ENCODE measurements at regions not wholly inside any gene's neighbourhood (a gene's known extent, or its start where the extent isn't known, plus 50 kb on each side); places are given as distances from the start of the nearest gene placed in this dataset.

- H3K36me3 ChIP-seq (ENCODE audit: control insufficient read depth, insufficient read depth, low read length) = no peaks in the 10 kb centered on the region
- H3K27me3 ChIP-seq (ENCODE audit: control insufficient read depth, insufficient read depth, low read length) = no peaks in the 10 kb centered on the region; the same call in none of the 2 replicates
- TF ChIP-seq, protein P1, sequence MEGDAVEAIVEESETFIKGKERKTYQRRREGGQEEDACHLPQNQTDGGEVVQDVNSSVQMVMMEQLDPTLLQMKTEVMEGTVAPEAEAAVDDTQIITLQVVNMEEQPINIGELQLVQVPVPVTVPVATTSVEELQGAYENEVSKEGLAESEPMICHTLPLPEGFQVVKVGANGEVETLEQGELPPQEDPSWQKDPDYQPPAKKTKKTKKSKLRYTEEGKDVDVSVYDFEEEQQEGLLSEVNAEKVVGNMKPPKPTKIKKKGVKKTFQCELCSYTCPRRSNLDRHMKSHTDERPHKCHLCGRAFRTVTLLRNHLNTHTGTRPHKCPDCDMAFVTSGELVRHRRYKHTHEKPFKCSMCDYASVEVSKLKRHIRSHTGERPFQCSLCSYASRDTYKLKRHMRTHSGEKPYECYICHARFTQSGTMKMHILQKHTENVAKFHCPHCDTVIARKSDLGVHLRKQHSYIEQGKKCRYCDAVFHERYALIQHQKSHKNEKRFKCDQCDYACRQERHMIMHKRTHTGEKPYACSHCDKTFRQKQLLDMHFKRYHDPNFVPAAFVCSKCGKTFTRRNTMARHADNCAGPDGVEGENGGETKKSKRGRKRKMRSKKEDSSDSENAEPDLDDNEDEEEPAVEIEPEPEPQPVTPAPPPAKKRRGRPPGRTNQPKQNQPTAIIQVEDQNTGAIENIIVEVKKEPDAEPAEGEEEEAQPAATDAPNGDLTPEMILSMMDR (IDR thresholded peaks at IDR 0.05; ENCODE audit: insufficient read depth, low read depth, low read length) = no peak
- DNase-seq (ENCODE audit: low read depth) = no peak
- ChIA-PET POLR2A (interaction anchor here (0.6 to 0.7 kb wide), 2 partner anchors 499 to 763 kb away, joined by 3 read pairs; no protein-coding TSS in a partner anchor), CTCF (interaction anchor here (1.3 kb wide), 1 partner anchor 8 kb away, joined by 3 read pairs; no protein-coding TSS in a partner anchor)
- H3K4me3 ChIP-seq (ENCODE audit: low read depth, low read length) = no peak overlapping the region
Measured at GRCh38 chr4:151933122-151933827, 172.5 kb upstream of the GATB start.

GRCh38 chr4:151931563-151931962 lies 170.8 kb upstream of the GATB start:
- TF ChIP-seq, protein P1 (IDR thresholded peaks at IDR 0.05; ENCODE audit: insufficient read depth, low read depth, low read length) = no peak
- no peak for DNase-seq (ENCODE audit: low read depth)
- H3K27me3 ChIP-seq (ENCODE audit: control insufficient read depth, insufficient read depth, low read length) = no peaks in the 10 kb centered on the region; the same call in none of the 2 replicates
- no peaks in the 10 kb centered on the region for H3K36me3 ChIP-seq (ENCODE audit: control insufficient read depth, insufficient read depth, low read length)
- H3K4me3 ChIP-seq (ENCODE audit: low read depth, low read length) = no peak overlapping the region
- CTCF ChIA-PET = interaction anchor here (0.8 kb wide), 1 partner anchor 18 kb away, joined by 3 read pairs; no protein-coding TSS in a partner anchor
- POLR2A ChIA-PET = no interaction called here

DNA sequence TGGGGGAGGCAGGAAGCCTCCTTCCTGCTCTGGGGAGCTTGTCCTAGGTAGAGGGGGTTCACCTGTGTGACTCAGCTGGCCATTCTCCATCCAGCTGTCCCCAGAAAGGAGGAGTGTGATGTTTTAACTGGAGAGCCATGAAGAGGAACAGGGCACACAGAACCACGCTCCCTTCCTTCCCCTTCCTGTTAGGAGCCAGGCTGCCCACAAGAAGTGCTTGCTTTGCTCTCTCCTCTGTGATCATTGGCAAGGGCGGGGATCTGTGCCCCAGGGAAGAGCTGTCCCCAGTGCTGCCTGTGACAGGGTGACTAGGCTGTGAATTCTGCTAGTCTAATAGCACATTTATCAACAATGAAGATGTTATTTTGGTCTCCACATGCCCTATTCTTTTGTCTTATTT lies 169.6 kb upstream of the GATB start:
- Histone ChIP-seq H3K4me3 (ENCODE audit: low read depth, low read length) (no peak overlapping the region), H3K36me3 (ENCODE audit: control insufficient read depth, insufficient read depth, low read length) (no peaks in the 10 kb centered on the region), H3K27me3 (ENCODE audit: control insufficient read depth, insufficient read depth, low read length) (no peaks in the 10 kb centered on the region; the same call in none of the 2 replicates)
- TF ChIP-seq, protein P1 (IDR thresholded peaks at IDR 0.05; ENCODE audit: insufficient read depth, low read depth, low read length) = no peak
- ChIA-PET POLR2A (no interaction called here), CTCF (no interaction called here)
- DNase-seq (ENCODE audit: low read depth) = no peak

- TF ChIP-seq, protein P1 (IDR thresholded peaks at IDR 0.05; ENCODE audit: insufficient read depth, low read depth, low read length) = no peak
- CTCF ChIA-PET = interaction anchor here (1.1 kb wide), 1 partner anchor 11 kb away, joined by 3 read pairs; no protein-coding TSS in a partner anchor
- H3K27me3 ChIP-seq (ENCODE audit: control insufficient read depth, insufficient read depth, low read length) = no peaks in the 10 kb centered on the region; the same call in none of the 2 replicates
- POLR2A ChIA-PET = no interaction called here
- H3K36me3 ChIP-seq (ENCODE audit: control insufficient read depth, insufficient read depth, low read length) = no peaks in the 10 kb centered on the region
- DNase-seq (ENCODE audit: low read depth) = no peak
- H3K4me3 ChIP-seq (ENCODE audit: low read depth, low read length) = no peak overlapping the region
Measured at GRCh38 chr4:151928112-151928511, 167.3 kb upstream of the GATB start.

GRCh38 chr4:151922811-151923210 lies 162.0 kb upstream of the GATB start:
- Histone ChIP-seq H3K27me3 (ENCODE audit: control insufficient read depth, insufficient read depth, low read length) (no peaks in the 10 kb centered on the region), H3K36me3 (ENCODE audit: control insufficient read depth, insufficient read depth, low read length) (no peaks in the 10 kb centered on the region), H3K4me3 (ENCODE audit: low read depth, low read length) (no peak overlapping the region)
- ChIA-PET POLR2A (no interaction called here), CTCF (interaction anchor here (1.3 kb wide), 1 partner anchor 198 kb away, joined by 3 read pairs; no protein-coding TSS in a partner anchor)
- TF ChIP-seq, protein P1 (IDR thresholded peaks at IDR 0.05; ENCODE audit: insufficient read depth, low read depth, low read length) = 0 out of 2 replicates have a peak, but pooled peaks have one; percentile 8
- DNase-seq (ENCODE audit: low read depth) = no peak

All from BJ (cell line).